ENCODE measurements at regions not wholly inside any gene's neighbourhood (a gene's known extent, or its start where the extent isn't known, plus 50 kb on each side); places are given as distances from the start of the nearest gene placed in this dataset.

DNA sequence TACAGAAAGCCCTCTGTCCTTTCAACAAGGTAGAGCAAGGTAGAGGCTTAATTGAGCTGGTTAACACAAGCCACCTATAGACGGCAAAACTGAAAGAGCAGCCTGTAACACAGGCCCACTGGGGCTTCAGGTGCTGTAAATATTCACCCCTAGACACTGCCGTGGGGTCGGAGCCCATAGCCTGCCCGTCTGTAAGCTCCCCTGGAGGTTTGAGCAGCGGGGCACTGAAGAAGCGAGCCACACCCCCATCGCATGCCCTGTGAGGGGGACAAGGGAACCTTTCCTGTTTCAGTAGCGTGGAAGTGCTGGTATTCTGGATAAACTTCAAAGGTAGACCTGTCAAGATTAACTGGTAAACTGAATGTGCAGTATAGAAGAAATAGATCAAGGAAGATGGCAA lies 160.4 kb downstream of the TPBG start:
- no peaks in the 10 kb centered on the region for H3K4me1 ChIP-seq (ENCODE audit: control insufficient read depth in 1 of 2, insufficient read depth in 2 of 2, low read length in 2 of 2)
- no peaks in the 10 kb centered on the region for H3K36me3 ChIP-seq (ENCODE audit: control insufficient read depth in 1 of 2, insufficient read depth in 2 of 2, low read length in 2 of 2)
- no peak overlapping the region for H3K4me2 ChIP-seq (ENCODE audit: low read length)
- ATAC-seq, result no peak
- H2AFZ ChIP-seq (ENCODE audit: low read depth, low read length, poor library complexity, severe bottlenecking), result no peak overlapping the region
- no peak overlapping the region for H3K4me3 ChIP-seq (replicated peaks in 1 of 2; ENCODE audit: low read depth in 1 of 2, low read length in 2 of 2)
- ChIA-PET POLR2A (no interaction called here), CTCF (no interaction called here), RAD21 (ENCODE audit: low non-redundant PET in 1 of 2, low total read pairs in 2 of 2, uncharacterized antibody in 2 of 2, unreplicated experiment in 2 of 2) (no interaction called here)
- H3K27me3 ChIP-seq (ENCODE audit: insufficient read depth, low read length), result no peaks in the 10 kb centered on the region
- no peaks in the 10 kb centered on the region for H3K79me2 ChIP-seq (ENCODE audit: insufficient read depth, low read length)
- H3K9me3 ChIP-seq (ENCODE audit: control insufficient read depth in 1 of 2, insufficient read depth in 1 of 2, low read depth in 1 of 2, low read length in 2 of 2), result no peaks in the 10 kb centered on the region
- H3K9me2 ChIP-seq (ENCODE audit: insufficient read depth), result no peaks in the 10 kb centered on the region
- BruUV-seq (replicated peaks), result no TSS peak
- no peak overlapping the region for H3K9ac ChIP-seq (ENCODE audit: low read length)
- no peaks in the 10 kb centered on the region for H4K20me1 ChIP-seq (ENCODE audit: insufficient read depth)
- no peak for DNase-seq (ENCODE audit: low read depth, low spot score)
- no peak overlapping the region for H3K27ac ChIP-seq (ENCODE audit: low read depth, low read length)
- no peak for TF ChIP-seq EZH2phosphoT487 (IDR thresholded peaks at IDR 0.05; ENCODE audit: borderline replicate concordance)
- TF ChIP-seq EGR1 (IDR thresholded peaks at IDR 0.05; ENCODE audit: low read depth), result no peak
- intact Hi-C loops (cut with micrococcal nuclease), result no loop called here

DNA sequence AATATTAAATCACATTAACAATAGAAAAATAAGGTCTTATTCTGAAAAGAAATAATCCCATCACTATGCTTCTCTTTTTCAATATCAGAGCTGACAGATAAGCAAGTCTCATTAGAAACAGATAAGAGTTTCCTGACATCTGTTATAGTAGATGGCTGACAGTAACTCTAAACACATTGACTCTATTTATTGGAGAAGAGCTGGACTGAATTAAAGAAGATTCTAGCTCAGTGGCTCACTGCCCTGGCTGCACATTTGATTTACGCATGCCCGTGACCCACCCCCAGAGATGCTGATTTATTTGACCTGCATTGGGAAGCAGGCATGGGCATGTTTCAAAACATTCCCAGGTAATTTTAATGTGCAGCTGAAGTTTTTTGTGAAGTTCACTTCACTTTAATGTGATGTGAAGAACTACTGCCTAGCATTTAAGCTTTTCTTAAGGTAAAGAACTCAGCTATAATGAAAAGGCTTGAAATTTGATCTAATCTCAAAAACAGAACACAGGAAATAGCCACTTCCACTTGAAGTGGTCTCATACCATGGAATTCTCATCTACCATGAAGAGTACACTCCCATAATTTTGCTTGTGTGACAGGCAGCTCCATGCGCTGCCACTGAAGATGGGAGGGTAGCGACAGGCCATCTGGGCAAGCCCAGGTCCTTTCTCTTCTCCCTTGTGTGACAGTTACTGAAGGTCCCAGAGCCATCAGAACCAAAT lies 162.3 kb downstream of the TPBG start:
- Histone ChIP-seq H3K9me3 (ENCODE audit: control insufficient read depth in 1 of 2, insufficient read depth in 1 of 2, low read depth in 1 of 2, low read length in 2 of 2) (no peaks in the 10 kb centered on the region), H3K4me2 (ENCODE audit: low read length) (no peak overlapping the region), H3K9ac (ENCODE audit: low read length) (no peak overlapping the region), H3K36me3 (ENCODE audit: control insufficient read depth in 1 of 2, insufficient read depth in 2 of 2, low read length in 2 of 2) (no peaks in the 10 kb centered on the region), H3K4me1 (ENCODE audit: control insufficient read depth in 1 of 2, insufficient read depth in 2 of 2, low read length in 2 of 2) (no peaks in the 10 kb centered on the region), H4K20me1 (ENCODE audit: insufficient read depth) (no peaks in the 10 kb centered on the region), H3K27ac (ENCODE audit: low read depth, low read length) (no peak overlapping the region), H3K4me3 (replicated peaks in 1 of 2; ENCODE audit: low read depth in 1 of 2, low read length in 2 of 2) (no peak overlapping the region), H3K79me2 (ENCODE audit: insufficient read depth, low read length) (no peaks in the 10 kb centered on the region), H3K9me2 (ENCODE audit: insufficient read depth) (no peaks in the 10 kb centered on the region), H2AFZ (ENCODE audit: low read depth, low read length, poor library complexity, severe bottlenecking) (no peak overlapping the region), H3K27me3 (ENCODE audit: insufficient read depth, low read length) (no peaks in the 10 kb centered on the region)
- intact Hi-C loops (cut with micrococcal nuclease), result no loop called here
- DNase-seq (ENCODE audit: low read depth, low spot score), result no peak
- no peak for ATAC-seq
- ChIA-PET POLR2A (no interaction called here), RAD21 (ENCODE audit: low non-redundant PET in 1 of 2, low total read pairs in 2 of 2, uncharacterized antibody in 2 of 2, unreplicated experiment in 2 of 2) (no interaction called here), CTCF (no interaction called here)
- TF ChIP-seq POLR2AphosphoS5 (IDR thresholded peaks at IDR 0.05; ENCODE audit: low read depth, low read length), result no peak
- TF ChIP-seq CBX3 (IDR thresholded peaks at IDR 0.05; ENCODE audit: low read depth), result no peak
- no peak for TF ChIP-seq EZH2 (IDR thresholded peaks at IDR 0.05)
- no peak for TF ChIP-seq TCF7L2 (IDR thresholded peaks at IDR 0.05; ENCODE audit: borderline replicate concordance, extremely low read depth, insufficient read depth, insufficient read length)
- no peak for TF ChIP-seq FOSL1 (IDR thresholded peaks at IDR 0.05; ENCODE audit: low read depth)
- TF ChIP-seq, protein P1, sequence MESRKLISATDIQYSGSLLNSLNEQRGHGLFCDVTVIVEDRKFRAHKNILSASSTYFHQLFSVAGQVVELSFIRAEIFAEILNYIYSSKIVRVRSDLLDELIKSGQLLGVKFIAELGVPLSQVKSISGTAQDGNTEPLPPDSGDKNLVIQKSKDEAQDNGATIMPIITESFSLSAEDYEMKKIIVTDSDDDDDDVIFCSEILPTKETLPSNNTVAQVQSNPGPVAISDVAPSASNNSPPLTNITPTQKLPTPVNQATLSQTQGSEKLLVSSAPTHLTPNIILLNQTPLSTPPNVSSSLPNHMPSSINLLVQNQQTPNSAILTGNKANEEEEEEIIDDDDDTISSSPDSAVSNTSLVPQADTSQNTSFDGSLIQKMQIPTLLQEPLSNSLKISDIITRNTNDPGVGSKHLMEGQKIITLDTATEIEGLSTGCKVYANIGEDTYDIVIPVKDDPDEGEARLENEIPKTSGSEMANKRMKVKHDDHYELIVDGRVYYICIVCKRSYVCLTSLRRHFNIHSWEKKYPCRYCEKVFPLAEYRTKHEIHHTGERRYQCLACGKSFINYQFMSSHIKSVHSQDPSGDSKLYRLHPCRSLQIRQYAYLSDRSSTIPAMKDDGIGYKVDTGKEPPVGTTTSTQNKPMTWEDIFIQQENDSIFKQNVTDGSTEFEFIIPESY (IDR thresholded peaks at IDR 0.05; ENCODE audit: extremely low read depth, insufficient replicate concordance, low read length), result no peak
- TF ChIP-seq JUND (IDR thresholded peaks at IDR 0.05), result no peak
- no peak for TF ChIP-seq SIN3A (IDR thresholded peaks at IDR 0.05; ENCODE audit: low read depth)
- TF ChIP-seq SP1 (IDR thresholded peaks at IDR 0.05; ENCODE audit: low read depth), result no peak
- no peak for TF ChIP-seq SRF (IDR thresholded peaks at IDR 0.05; ENCODE audit: low read depth)
- TF ChIP-seq POLR2A (IDR thresholded peaks at IDR 0.05; ENCODE audit: borderline replicate concordance, extremely low read depth, insufficient read depth, insufficient read length), result no peak
- TF ChIP-seq, protein P2, sequence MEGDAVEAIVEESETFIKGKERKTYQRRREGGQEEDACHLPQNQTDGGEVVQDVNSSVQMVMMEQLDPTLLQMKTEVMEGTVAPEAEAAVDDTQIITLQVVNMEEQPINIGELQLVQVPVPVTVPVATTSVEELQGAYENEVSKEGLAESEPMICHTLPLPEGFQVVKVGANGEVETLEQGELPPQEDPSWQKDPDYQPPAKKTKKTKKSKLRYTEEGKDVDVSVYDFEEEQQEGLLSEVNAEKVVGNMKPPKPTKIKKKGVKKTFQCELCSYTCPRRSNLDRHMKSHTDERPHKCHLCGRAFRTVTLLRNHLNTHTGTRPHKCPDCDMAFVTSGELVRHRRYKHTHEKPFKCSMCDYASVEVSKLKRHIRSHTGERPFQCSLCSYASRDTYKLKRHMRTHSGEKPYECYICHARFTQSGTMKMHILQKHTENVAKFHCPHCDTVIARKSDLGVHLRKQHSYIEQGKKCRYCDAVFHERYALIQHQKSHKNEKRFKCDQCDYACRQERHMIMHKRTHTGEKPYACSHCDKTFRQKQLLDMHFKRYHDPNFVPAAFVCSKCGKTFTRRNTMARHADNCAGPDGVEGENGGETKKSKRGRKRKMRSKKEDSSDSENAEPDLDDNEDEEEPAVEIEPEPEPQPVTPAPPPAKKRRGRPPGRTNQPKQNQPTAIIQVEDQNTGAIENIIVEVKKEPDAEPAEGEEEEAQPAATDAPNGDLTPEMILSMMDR (IDR thresholded peaks at IDR 0.05 in 2 of 3, conservative IDR thresholded peaks at IDR 0.05 in 1 of 3; ENCODE audit: borderline replicate concordance in 1 of 3, insufficient read depth in 1 of 3, low read depth in 2 of 3, low read length in 2 of 3), result no peak
- no peak for TF ChIP-seq ZNF274 (IDR thresholded peaks at IDR 0.05; ENCODE audit: low read depth, low read length)
- no peak for TF ChIP-seq RAD21 (IDR thresholded peaks at IDR 0.05; ENCODE audit: low read depth)
- TF ChIP-seq, protein P3, sequence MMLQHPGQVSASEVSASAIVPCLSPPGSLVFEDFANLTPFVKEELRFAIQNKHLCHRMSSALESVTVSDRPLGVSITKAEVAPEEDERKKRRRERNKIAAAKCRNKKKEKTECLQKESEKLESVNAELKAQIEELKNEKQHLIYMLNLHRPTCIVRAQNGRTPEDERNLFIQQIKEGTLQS (IDR thresholded peaks at IDR 0.05), result no peak
- TF ChIP-seq ZFX (IDR thresholded peaks at IDR 0.05), result no peak
- BruUV-seq (replicated peaks), result no TSS peak
